ENCODE measurements at regions not wholly inside any gene's neighbourhood (a gene's known extent, or its start where the extent isn't known, plus 50 kb on each side); places are given as distances from the start of the nearest gene placed in this dataset.

DNA sequence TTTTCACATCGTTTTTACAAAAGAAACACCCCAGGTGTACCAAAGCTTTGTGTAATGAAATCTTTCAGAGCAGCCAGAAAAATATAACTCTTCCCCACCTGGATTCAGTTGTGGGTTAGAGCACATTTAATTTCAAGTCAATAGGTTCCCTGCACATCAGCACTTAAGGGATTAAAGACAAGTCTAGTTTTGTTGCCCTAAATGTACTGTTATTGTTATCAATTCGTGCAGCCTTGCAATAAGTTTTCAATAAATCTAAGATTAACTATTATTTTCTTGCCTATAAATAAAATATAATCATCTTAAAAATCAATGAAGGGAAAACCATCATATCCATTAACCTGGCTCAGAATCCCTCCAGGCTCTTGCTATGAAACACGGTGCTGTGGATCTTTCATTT is 172.5 kb upstream of the CDIN1 start:
- Histone ChIP-seq H3K36me3 (ENCODE audit: control insufficient read depth, insufficient read depth, low read length) (no peaks in the 10 kb centered on the region), H3K4me3 (ENCODE audit: low read depth in 2 of 2, low read length in 2 of 2) (no peak overlapping the region), H3K4me1 (ENCODE audit: control insufficient read depth, insufficient read depth, low read length) (peaks cover 4% of the 10 kb centered on the region; the same call in 1 of the 2 replicates), H3K9me3 (ENCODE audit: control insufficient read depth, insufficient read depth, low read depth, low read length) (no peaks in the 10 kb centered on the region), H3K27me3 (ENCODE audit: control insufficient read depth, insufficient read depth, low read length) (no peaks in the 10 kb centered on the region), H3K27ac (ENCODE audit: low read length) (no peak overlapping the region)
- ChIA-PET POLR2A (no interaction called here), CTCF (no interaction called here)
- intact Hi-C loops (cut with micrococcal nuclease; ENCODE audit: unreplicated experiment), result no loop called here
- ATAC-seq (no peak), DNase-seq (ENCODE audit: low read depth, low spot score) (no peak)
- no peak for TF ChIP-seq REST (IDR thresholded peaks at IDR 0.05; ENCODE audit: insufficient read depth in 1 of 2, low read depth in 2 of 2, low read length in 1 of 2)
- no peak for TF ChIP-seq POLR2AphosphoS5 (IDR thresholded peaks at IDR 0.05; ENCODE audit: low read depth, low read length)
- TF ChIP-seq, protein P1, sequence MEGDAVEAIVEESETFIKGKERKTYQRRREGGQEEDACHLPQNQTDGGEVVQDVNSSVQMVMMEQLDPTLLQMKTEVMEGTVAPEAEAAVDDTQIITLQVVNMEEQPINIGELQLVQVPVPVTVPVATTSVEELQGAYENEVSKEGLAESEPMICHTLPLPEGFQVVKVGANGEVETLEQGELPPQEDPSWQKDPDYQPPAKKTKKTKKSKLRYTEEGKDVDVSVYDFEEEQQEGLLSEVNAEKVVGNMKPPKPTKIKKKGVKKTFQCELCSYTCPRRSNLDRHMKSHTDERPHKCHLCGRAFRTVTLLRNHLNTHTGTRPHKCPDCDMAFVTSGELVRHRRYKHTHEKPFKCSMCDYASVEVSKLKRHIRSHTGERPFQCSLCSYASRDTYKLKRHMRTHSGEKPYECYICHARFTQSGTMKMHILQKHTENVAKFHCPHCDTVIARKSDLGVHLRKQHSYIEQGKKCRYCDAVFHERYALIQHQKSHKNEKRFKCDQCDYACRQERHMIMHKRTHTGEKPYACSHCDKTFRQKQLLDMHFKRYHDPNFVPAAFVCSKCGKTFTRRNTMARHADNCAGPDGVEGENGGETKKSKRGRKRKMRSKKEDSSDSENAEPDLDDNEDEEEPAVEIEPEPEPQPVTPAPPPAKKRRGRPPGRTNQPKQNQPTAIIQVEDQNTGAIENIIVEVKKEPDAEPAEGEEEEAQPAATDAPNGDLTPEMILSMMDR (IDR thresholded peaks at IDR 0.05), result no peak
- TF ChIP-seq TCF7L2 (IDR thresholded peaks at IDR 0.05; ENCODE audit: low read depth, low read length), result no peak
- TF ChIP-seq SIN3A (IDR thresholded peaks at IDR 0.05; ENCODE audit: borderline replicate concordance, insufficient read depth, low read depth, low read length), result no peak
- BruUV-seq (replicated peaks), result no TSS peak
- in situ Hi-C loops (cut with HindIII; ENCODE audit: low pct_unique_long_range_greater_than_20kb, low sequenced_read_pairs), result no loop called here

DNA sequence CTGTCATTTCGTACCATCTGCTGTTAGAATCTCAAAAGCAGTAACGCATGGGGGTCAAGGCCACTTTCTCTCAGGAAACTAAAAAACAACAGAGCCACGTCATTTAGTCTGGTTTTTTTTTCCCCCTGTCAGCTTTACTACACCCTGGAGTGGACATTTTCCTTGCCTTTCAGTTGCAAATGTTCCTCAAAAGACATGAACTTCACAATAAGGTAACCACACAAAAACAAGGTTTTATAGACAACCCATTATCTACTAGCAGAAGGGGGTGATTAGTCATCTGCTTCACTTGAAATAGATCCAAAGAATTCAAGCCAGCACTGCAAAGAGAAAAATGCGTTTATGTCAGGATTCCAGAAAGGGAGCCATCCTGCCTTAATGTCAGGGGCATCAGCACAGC is 171.8 kb upstream of the CDIN1 start:
- DNase-seq (ENCODE audit: low read depth, low spot score) (no peak), ATAC-seq (no peak)
- ChIA-PET CTCF (no interaction called here), POLR2A (no interaction called here)
- Histone ChIP-seq H3K9me3 (ENCODE audit: control insufficient read depth, insufficient read depth, low read depth, low read length) (no peaks in the 10 kb centered on the region), H3K36me3 (ENCODE audit: control insufficient read depth, insufficient read depth, low read length) (no peaks in the 10 kb centered on the region), H3K27me3 (ENCODE audit: control insufficient read depth, insufficient read depth, low read length) (no peaks in the 10 kb centered on the region), H3K27ac (ENCODE audit: low read length) (no peak overlapping the region), H3K4me1 (ENCODE audit: control insufficient read depth, insufficient read depth, low read length) (peaks cover 4% of the 10 kb centered on the region; the same call in 1 of the 2 replicates), H3K4me3 (ENCODE audit: low read depth in 2 of 2, low read length in 2 of 2) (no peak overlapping the region)
- in situ Hi-C loops (cut with HindIII; ENCODE audit: low pct_unique_long_range_greater_than_20kb, low sequenced_read_pairs) (no loop called here), intact Hi-C loops (cut with micrococcal nuclease; ENCODE audit: unreplicated experiment) (no loop called here)
- BruUV-seq (replicated peaks), result no TSS peak
- TF ChIP-seq, protein P1 (IDR thresholded peaks at IDR 0.05), result no peak
- TF ChIP-seq POLR2AphosphoS5 (IDR thresholded peaks at IDR 0.05; ENCODE audit: low read depth, low read length) (no peak), REST (IDR thresholded peaks at IDR 0.05; ENCODE audit: insufficient read depth in 1 of 2, low read depth in 2 of 2, low read length in 1 of 2) (no peak), SIN3A (IDR thresholded peaks at IDR 0.05; ENCODE audit: borderline replicate concordance, insufficient read depth, low read depth, low read length) (no peak), TCF7L2 (IDR thresholded peaks at IDR 0.05; ENCODE audit: low read depth, low read length) (no peak)

Data from Panc1 (cell line).